Posterior vena cava (tissue), 2 donors: ENCODE measurements at regions not wholly inside any gene's neighbourhood (a gene's known extent, or its start where the extent isn't known, plus 50 kb on each side); places are given as distances from the start of the nearest gene placed in this dataset.

Experiments used
- DNase-seq: peaks from one replicate; pipeline ENCODE4 v3.0.0-alpha.2; 2020; ENCODE audit warnings: low spot score
- intact Hi-C, 2 donors: fragments of 100-400 bp; cut with DNase I; formaldehyde crosslinking; loops; one replicate each; pipeline versions ENCODE4 v1.14.1 to v1.14.2; 2022 to 2023
- donor health status: DM: yes; HTN: yes; CAD: no.
- donor health status: DM: yes; HTN: yes; CAD: no.

- DNase-seq, result no peak
- intact Hi-C loops, result no loop called here
Observed at GRCh38 chr11:8792710-8793109, 110.1 kb downstream of the RPL27A start.

- intact Hi-C loops, result no loop called here
Observed at GRCh38 chr11:8793114-8793777, 110.7 kb downstream of the RPL27A start.

GRCh38 chr11:8794126-8794525 is 111.5 kb downstream of the RPL27A start:
- intact Hi-C loops, result no loop called here
- DNase-seq, result no peak

More at GRCh38 chr11:8793114-8793777, 110.7 kb downstream of the RPL27A start:
- no peak for DNase-seq

- intact Hi-C loops, result no loop called here
Observed at GRCh38 chr11:8794677-8795103, 112.1 kb downstream of the RPL27A start.

GRCh38 chr11:8796941-8797340 is 114.0 kb upstream of the AKIP1 start:
- no peak for DNase-seq
- intact Hi-C loops, result no loop called here

More at GRCh38 chr11:8794677-8795103, 112.1 kb downstream of the RPL27A start:
- no peak for DNase-seq

- DNase-seq, result no peak
- intact Hi-C loops, result no loop called here
Observed at GRCh38 chr11:8799273-8799672, 111.7 kb upstream of the AKIP1 start.

GRCh38 chr11:8800520-8801110 is 110.4 kb upstream of the AKIP1 start:
- intact Hi-C loops, result no loop called here
- no peak for DNase-seq

GRCh38 chr11:8801121-8801520 is 109.9 kb upstream of the AKIP1 start:
- no peak for DNase-seq
- intact Hi-C loops, result no loop called here

GRCh38 chr11:8802251-8802650 is 108.7 kb upstream of the AKIP1 start:
- no peak for DNase-seq
- intact Hi-C loops, result no loop called here

- no peak for DNase-seq
- intact Hi-C loops, result no loop called here
Observed at GRCh38 chr11:8803973-8804372, 107.0 kb upstream of the AKIP1 start.

GRCh38 chr11:8805296-8805695 is 105.7 kb upstream of the AKIP1 start:
- intact Hi-C loops, result loop anchor here in 1 of 2 donors (5.0 kb wide), 1 partner anchor 123 kb away; the partner anchor contains the start of genes RPL27A and TRIM66
- no peak for DNase-seq

- DNase-seq, result no peak
- intact Hi-C loops, result loop anchor here in 1 of 2 donors (5.0 kb wide), 1 partner anchor 125 kb away; the partner anchor contains the start of genes RPL27A and TRIM66
Observed at GRCh38 chr11:8806974-8807373, 104.0 kb upstream of the AKIP1 start.

GRCh38 chr11:8807544-8808225 is 103.3 kb upstream of the AKIP1 start:
- no peak for DNase-seq

GRCh38 chr11:8808226-8808585 is 102.8 kb upstream of the AKIP1 start:
- DNase-seq, result no peak
- intact Hi-C loops, result loop anchor here in 1 of 2 donors (5.0 kb wide), 1 partner anchor 126 kb away; the partner anchor contains the start of genes RPL27A and TRIM66

More at GRCh38 chr11:8807544-8808225, 103.3 kb upstream of the AKIP1 start:
- intact Hi-C loops, result loop anchor here in 1 of 2 donors (5.0 kb wide), 1 partner anchor 125 kb away; the partner anchor contains the start of genes RPL27A and TRIM66

- intact Hi-C loops, result loop anchor here in 1 of 2 donors (5.0 kb wide), 1 partner anchor 127 kb away; the partner anchor contains the start of genes RPL27A and TRIM66
- DNase-seq, result no peak
Observed at GRCh38 chr11:8809241-8809938, 101.6 kb upstream of the AKIP1 start.

- intact Hi-C loops, result loop anchor here (5.0 kb wide), 3 partner anchors 88 to 128 kb away; partner anchors contain the start of genes RPL27A (in 1 of the 2) and TRIM66 (in 1 of the 2)
Observed at GRCh38 chr11:8809939-8810539, 101.0 kb upstream of the AKIP1 start.

GRCh38 chr11:8810540-8811301 is 100.3 kb upstream of the AKIP1 start:
- intact Hi-C loops, result loop anchor here (5.0 kb wide), 2 partner anchors 88 to 108 kb away; no protein-coding TSS in a partner anchor
- peak; percentile 93 for DNase-seq

More at GRCh38 chr11:8809939-8810539, 101.0 kb upstream of the AKIP1 start:
- no peak for DNase-seq

GRCh38 chr11:8811571-8811970 is 99.4 kb upstream of the AKIP1 start:
- DNase-seq, result no peak
- intact Hi-C loops, result loop anchor here (5.0 kb wide), 2 partner anchors 89 to 109 kb away; no protein-coding TSS in a partner anchor
